DND-41 (cell line): ENCODE measurements at regions not wholly inside any gene's neighbourhood (a gene's known extent, or its start where the extent isn't known, plus 50 kb on each side); places are given as distances from the start of the nearest gene placed in this dataset.

ENCODE experiments used
- ATAC-seq: fragments of 200-7000 bp; cut with Tn5 transposase; 3 replicates; pipeline ENCODE4 v1.9.1; 2021; ENCODE audit warnings: low read depth; ENCODE audit not compliant: insufficient read depth
- DNase-seq: peaks from one replicate; pipeline ENCODE4 v3.0.0-alpha.2; 2020
- H2AFZ ChIP-seq: 2 replicates; pipeline ENCODE4 v1.6.0; 2012; ENCODE audit warnings: low read depth, low read length
- H3K27ac ChIP-seq: 2 replicates; pipeline ENCODE4 v1.5.1; 2012; ENCODE audit warnings: low read length, inconsistent platforms
- H3K27me3 ChIP-seq: fragments of 200-600 bp; sonication (generic); 2 replicates; pipeline ENCODE4 v1.6.0; 2012; ENCODE audit warnings: low read length, mild to moderate bottlenecking, inconsistent platforms; ENCODE audit not compliant: insufficient read depth, poor library complexity
- H3K36me3 ChIP-seq: 2 replicates; pipeline ENCODE4 v1.5.1; 2012; ENCODE audit warnings: low read length, inconsistent platforms; ENCODE audit not compliant: insufficient read depth
- H3K4me1 ChIP-seq: 2 replicates; pipeline ENCODE4 v1.5.1; 2012; ENCODE audit warnings: mild to moderate bottlenecking, low read length; ENCODE audit not compliant: insufficient read depth
- H3K4me2 ChIP-seq: 2 replicates; pipeline ENCODE4 v1.6.0; 2012; ENCODE audit warnings: mild to moderate bottlenecking, moderate library complexity, low read length, inconsistent platforms; ENCODE audit not compliant: insufficient read depth
- H3K4me3 ChIP-seq, 2 experiments: fragments of 200-600 bp in 1 of 2; shearing (Covaris generic) in 1 of 2; 2 replicates each; pipeline ENCODE4 v1.5.1; 2012 to 2016; ENCODE audit warnings: inconsistent platforms in 2 of 2, low read length in 2 of 2, mild to moderate bottlenecking in 2 of 2, low read depth in 1 of 2, moderate library complexity in 1 of 2
- H3K79me2 ChIP-seq: 2 replicates; pipeline ENCODE4 v1.6.0; 2012; ENCODE audit warnings: low read length, inconsistent platforms; ENCODE audit not compliant: insufficient read depth
- H3K9ac ChIP-seq: 2 replicates; pipeline ENCODE4 v1.6.0; 2012; ENCODE audit warnings: low read depth, mild to moderate bottlenecking, inconsistent platforms, low read length, moderate library complexity
- H3K9me3 ChIP-seq: 2 replicates; pipeline ENCODE4 v1.5.1; 2012; ENCODE audit warnings: low read length, moderate library complexity, mild to moderate bottlenecking, inconsistent platforms; ENCODE audit not compliant: insufficient read depth, severe bottlenecking
- H4K20me1 ChIP-seq: 2 replicates; pipeline ENCODE4 v1.6.0; 2012; ENCODE audit warnings: low read length; ENCODE audit not compliant: insufficient read depth
- EZH2 ChIP-seq: IDR thresholded peaks from 3 replicates; pipeline ENCODE4 v1.6.1; 2012; ENCODE audit warnings: borderline replicate concordance, low read depth, mild to moderate bottlenecking, moderate library complexity, low read length, inconsistent platforms; ENCODE audit not compliant: severe bottlenecking
- TF ChIP-seq, protein P1 (sequence below): IDR thresholded peaks from 2 replicates; pipeline ENCODE4 v1.5.1; 2012; ENCODE audit warnings: borderline replicate concordance, low read length, moderate library complexity, mild to moderate bottlenecking; ENCODE audit not compliant: poor library complexity, severe bottlenecking; ENCODE audit errors: extremely low read depth

DNA sequence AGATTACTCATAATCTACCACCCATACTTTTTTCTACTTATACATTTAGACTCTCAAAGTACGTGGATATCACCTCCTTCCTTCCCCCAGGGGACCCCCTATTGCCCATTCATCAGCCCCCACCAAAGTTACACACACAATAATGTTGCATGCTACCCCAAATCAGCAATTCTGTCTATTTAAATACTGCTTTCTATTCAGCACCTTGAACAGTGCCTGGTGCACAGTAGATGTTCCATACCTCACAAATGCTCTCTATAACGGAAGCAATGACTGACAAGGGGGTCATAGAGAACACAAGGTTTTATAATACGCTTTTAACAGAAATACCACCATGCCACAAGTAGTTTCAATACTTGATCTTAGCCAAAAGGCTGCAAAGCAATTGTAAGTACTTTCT is 370.7 kb downstream of the MIAT start:
- H3K79me2 ChIP-seq: no peaks in the 10 kb centered on the region
- DNase-seq (no peak), ATAC-seq (no peak)
- H3K36me3 ChIP-seq: no peaks in the 10 kb centered on the region
- no peak overlapping the region for H2AFZ ChIP-seq
- no peak overlapping the region for H3K27ac ChIP-seq
- no peak overlapping the region for H3K4me3 ChIP-seq
- no peaks in the 10 kb centered on the region for H4K20me1 ChIP-seq
- TF ChIP-seq, protein P1, sequence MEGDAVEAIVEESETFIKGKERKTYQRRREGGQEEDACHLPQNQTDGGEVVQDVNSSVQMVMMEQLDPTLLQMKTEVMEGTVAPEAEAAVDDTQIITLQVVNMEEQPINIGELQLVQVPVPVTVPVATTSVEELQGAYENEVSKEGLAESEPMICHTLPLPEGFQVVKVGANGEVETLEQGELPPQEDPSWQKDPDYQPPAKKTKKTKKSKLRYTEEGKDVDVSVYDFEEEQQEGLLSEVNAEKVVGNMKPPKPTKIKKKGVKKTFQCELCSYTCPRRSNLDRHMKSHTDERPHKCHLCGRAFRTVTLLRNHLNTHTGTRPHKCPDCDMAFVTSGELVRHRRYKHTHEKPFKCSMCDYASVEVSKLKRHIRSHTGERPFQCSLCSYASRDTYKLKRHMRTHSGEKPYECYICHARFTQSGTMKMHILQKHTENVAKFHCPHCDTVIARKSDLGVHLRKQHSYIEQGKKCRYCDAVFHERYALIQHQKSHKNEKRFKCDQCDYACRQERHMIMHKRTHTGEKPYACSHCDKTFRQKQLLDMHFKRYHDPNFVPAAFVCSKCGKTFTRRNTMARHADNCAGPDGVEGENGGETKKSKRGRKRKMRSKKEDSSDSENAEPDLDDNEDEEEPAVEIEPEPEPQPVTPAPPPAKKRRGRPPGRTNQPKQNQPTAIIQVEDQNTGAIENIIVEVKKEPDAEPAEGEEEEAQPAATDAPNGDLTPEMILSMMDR: no peak
- no peak for TF ChIP-seq EZH2
- no peak overlapping the region for H3K4me2 ChIP-seq
- peaks cover 6% of the 10 kb centered on the region for H3K27me3 ChIP-seq
- no peaks in the 10 kb centered on the region for H3K4me1 ChIP-seq
- H3K9ac ChIP-seq: no peak overlapping the region
- H3K9me3 ChIP-seq: no peaks in the 10 kb centered on the region

DNA sequence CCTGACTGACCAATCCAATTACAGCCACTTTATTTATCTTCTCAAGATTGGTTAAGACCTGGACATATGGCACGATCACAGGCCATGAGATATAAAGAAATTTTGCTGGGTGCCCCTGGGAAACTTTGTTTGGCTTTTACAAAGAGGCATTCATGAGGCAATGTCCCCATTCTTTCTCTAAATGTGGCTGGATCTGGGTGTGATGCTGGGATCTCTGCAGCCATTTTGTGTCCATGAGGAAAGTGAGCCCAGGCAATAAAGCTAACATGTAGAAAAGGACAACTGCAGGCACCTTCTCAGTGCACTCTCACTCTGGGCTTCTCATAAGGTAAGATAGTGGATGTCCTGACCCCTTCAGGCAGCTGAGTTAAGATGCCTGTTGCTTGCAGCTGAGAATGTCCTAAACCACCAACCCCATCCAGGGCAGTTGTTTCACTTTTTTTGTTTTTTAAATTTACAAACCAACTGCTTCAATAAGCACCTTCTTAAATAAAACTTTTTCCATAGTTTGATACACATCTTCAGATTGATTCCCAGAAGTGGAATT is 372.3 kb downstream of the MIAT start:
- H3K9ac ChIP-seq: no peak overlapping the region
- ATAC-seq (no peak), DNase-seq (no peak)
- H3K9me3 ChIP-seq: no peaks in the 10 kb centered on the region
- H3K79me2 ChIP-seq: no peaks in the 10 kb centered on the region
- no peaks in the 10 kb centered on the region for H4K20me1 ChIP-seq
- no peak for TF ChIP-seq EZH2
- TF ChIP-seq, protein P1: no peak
- no peak overlapping the region for H3K4me2 ChIP-seq
- H3K27ac ChIP-seq: no peak overlapping the region
- no peak overlapping the region for H2AFZ ChIP-seq
- no peaks in the 10 kb centered on the region for H3K4me1 ChIP-seq
- H3K27me3 ChIP-seq: peaks cover 6% of the 10 kb centered on the region
- H3K36me3 ChIP-seq: no peaks in the 10 kb centered on the region
- H3K4me3 ChIP-seq: no peak overlapping the region

DNA sequence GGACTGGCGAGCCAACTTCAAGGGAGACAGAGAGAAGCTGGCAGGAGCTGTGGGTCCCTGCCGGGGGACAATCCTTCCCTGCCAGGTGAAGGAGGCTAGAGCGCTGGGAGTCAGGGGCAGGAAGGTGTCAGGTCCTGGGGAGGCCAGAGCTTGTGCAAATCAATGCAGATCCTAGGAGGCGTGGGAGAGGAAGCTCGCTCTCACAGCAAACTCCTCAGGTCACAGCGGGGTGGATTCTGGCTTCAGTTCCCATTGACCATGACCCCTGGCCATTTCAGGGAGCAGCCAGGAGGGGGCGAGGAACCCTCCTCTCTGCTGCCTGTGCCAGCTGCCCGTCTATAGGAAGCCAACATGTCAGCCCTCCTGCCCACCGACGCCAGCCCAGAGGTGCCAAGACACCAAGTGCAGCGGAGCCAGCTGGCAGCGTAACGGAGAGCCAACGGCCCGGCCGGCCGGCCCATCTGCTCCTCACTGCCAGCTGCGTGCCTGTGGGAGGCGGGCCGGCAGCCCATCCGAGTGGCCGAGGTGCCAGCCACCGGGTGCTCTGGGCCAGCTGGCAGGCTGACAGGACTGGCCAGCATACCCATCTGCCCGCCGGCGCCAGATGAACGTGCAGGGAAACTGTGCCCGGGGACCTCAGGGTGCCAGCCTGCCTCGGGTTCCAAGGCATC is 374.8 kb downstream of the MIAT start:
- Histone ChIP-seq H3K27ac (no peak overlapping the region), H3K4me1 (no peaks in the 10 kb centered on the region), H3K4me2 (no peak overlapping the region), H4K20me1 (no peaks in the 10 kb centered on the region), H3K9me3 (no peaks in the 10 kb centered on the region), H3K9ac (no peak overlapping the region), H2AFZ (no peak overlapping the region), H3K36me3 (no peaks in the 10 kb centered on the region), H3K27me3 (no peaks in the 10 kb centered on the region), H3K79me2 (no peaks in the 10 kb centered on the region), H3K4me3 (no peak overlapping the region)
- ATAC-seq (no peak), DNase-seq (no peak)
- TF ChIP-seq, protein P1: peak; percentile 17
- TF ChIP-seq EZH2: no peak
